Small intestine (tissue), 7 donors: ENCODE measurements at regions not wholly inside any gene's neighbourhood (a gene's known extent, or its start where the extent isn't known, plus 50 kb on each side); places are given as distances from the start of the nearest gene placed in this dataset.

Experiments used
- DNase-seq, 2 donors: peaks; one replicate each; pipeline versions ENCODE4 v3.0.0 to v3.0.0-alpha.2; 2013
- FAIRE-seq: peaks from 2 replicates; lab custom pipeline; 2012; peaks lifted over from hg19 to GRCh38; lab: Jason Lieb, UNC
- H3K27ac ChIP-seq, 3 donors: one replicate each; pipeline ENCODE4 v1.5.1; 2013; ENCODE audit warnings: low read length in 2 of 3, mild to moderate bottlenecking in 2 of 3, control low read depth in 1 of 3, inconsistent platforms in 1 of 3, low read depth in 1 of 3, moderate library complexity in 1 of 3
- H3K27me3 ChIP-seq, 3 donors: one replicate each; pipeline ENCODE4 v1.6.1; 2013; ENCODE audit warnings: low read length in 3 of 3, inconsistent platforms in 1 of 3; ENCODE audit not compliant: control insufficient read depth in 3 of 3, insufficient read depth in 3 of 3
- H3K36me3 ChIP-seq, 3 donors: one replicate each; pipeline ENCODE4 v1.6.1; 2013; ENCODE audit warnings: low read length in 3 of 3, inconsistent platforms in 1 of 3, low read depth in 1 of 3, mild to moderate bottlenecking in 1 of 3, moderate library complexity in 1 of 3; ENCODE audit not compliant: control insufficient read depth in 3 of 3, insufficient read depth in 2 of 3
- H3K4me1 ChIP-seq, 3 donors: one replicate each; pipeline ENCODE4 v1.6.1; 2013; ENCODE audit warnings: low read length in 2 of 3, inconsistent platforms in 1 of 3, low read depth in 1 of 3, mild to moderate bottlenecking in 1 of 3, moderate library complexity in 1 of 3; ENCODE audit not compliant: control insufficient read depth in 3 of 3, insufficient read depth in 2 of 3
- H3K4me3 ChIP-seq, 3 donors: one replicate each; pipeline ENCODE4 v1.5.1; 2013; ENCODE audit warnings: low read length in 3 of 3, control low read depth in 1 of 3, inconsistent platforms in 1 of 3, low read depth in 1 of 3, mild to moderate bottlenecking in 1 of 3, moderate library complexity in 1 of 3
- H3K9me3 ChIP-seq, 2 donors: one replicate each; pipeline ENCODE4 v1.6.1; 2013; ENCODE audit warnings: low read depth in 1 of 2, low read length in 1 of 2; ENCODE audit not compliant: control insufficient read depth in 2 of 2, insufficient read depth in 1 of 2
- WGBS, 3 donors: extraction: QIAGEN DNeasy Blood & Tissue Kit; methylation state at CpG; one replicate each; pipeline ENCODE4 v1.1.7; 2013; 5-methylcytosine and 5-hydroxymethylcytosine counted together
- donor health status: healthy with polysubstance abuse.
- donor health status: control.
- donor health status: control.
- donor health status: Bipolar disorder and iron deficiency.
- donor health status: healthy.

GRCh38 chr2:186042207-186043028, 303.8 kb downstream of the FSIP2 start:
- peaks cover 0 to 5% of the 10 kb centered on the region in 2 donors for H3K9me3 ChIP-seq
- H3K36me3 ChIP-seq = no peaks in the 10 kb centered on the region
- FAIRE-seq (no peak), DNase-seq (no peak)
- no peak overlapping the region for H3K4me3 ChIP-seq
- H3K4me1 ChIP-seq = no peaks in the 10 kb centered on the region
- H3K27ac ChIP-seq = no peak overlapping the region
- WGBS, 3 donors = 75 to 85% (median 76%) methylated on average over 5 of the region's 5 CpGs
- no peaks in the 10 kb centered on the region for H3K27me3 ChIP-seq

- Histone ChIP-seq H3K9me3 (peaks cover 0 to 5% of the 10 kb centered on the region in 2 donors), H3K27ac (no peak overlapping the region), H3K4me3 (no peak overlapping the region), H3K36me3 (no peaks in the 10 kb centered on the region), H3K27me3 (no peaks in the 10 kb centered on the region), H3K4me1 (no peaks in the 10 kb centered on the region)
- DNase-seq (no peak), FAIRE-seq (no peak)
- WGBS, 3 donors = 81 to 87% (median 86%) methylated on average over 2 of the region's 2 CpGs
Measured at GRCh38 chr2:186044761-186045160, 306.2 kb downstream of the FSIP2 start.

GRCh38 chr2:186052930-186053329, 314.3 kb downstream of the FSIP2 start:
- Histone ChIP-seq H3K9me3 (no peaks in the 10 kb centered on the region), H3K27me3 (no peaks in the 10 kb centered on the region), H3K4me3 (no peak overlapping the region), H3K27ac (no peak overlapping the region), H3K4me1 (no peaks in the 10 kb centered on the region), H3K36me3 (no peaks in the 10 kb centered on the region)
- DNase-seq = no peak
- WGBS, 3 donors = 81 to 95% (median 87%) methylated on average over 1 of the region's 1 CpG
- FAIRE-seq = no peak

GRCh38 chr2:186058614-186059013, 320.0 kb downstream of the FSIP2 start:
- DNase-seq (no peak), FAIRE-seq (no peak)
- Histone ChIP-seq H3K4me3 (no peak overlapping the region), H3K4me1 (peaks cover 0 to 2% (median 0%) of the 10 kb centered on the region in 3 donors), H3K36me3 (no peaks in the 10 kb centered on the region), H3K27ac (no peak overlapping the region), H3K27me3 (no peaks in the 10 kb centered on the region), H3K9me3 (no peaks in the 10 kb centered on the region)
- WGBS, 3 donors = 87 to 93% (median 90%) methylated on average over 3 of the region's 3 CpGs

- WGBS, 3 donors = 6 to 18% (median 15%) methylated on average over 1 of the region's 1 CpG
- DNase-seq (peak in 1 of 2 donors; percentile 14), FAIRE-seq (no peak)
- Histone ChIP-seq H3K36me3 (no peaks in the 10 kb centered on the region), H3K27ac (no peak overlapping the region), H3K4me1 (peaks cover 0 to 2% (median 0%) of the 10 kb centered on the region in 3 donors), H3K9me3 (no peaks in the 10 kb centered on the region), H3K27me3 (no peaks in the 10 kb centered on the region), H3K4me3 (no peak overlapping the region)
Measured at GRCh38 chr2:186059096-186059495, 320.5 kb downstream of the FSIP2 start.

- no peak for FAIRE-seq
- Histone ChIP-seq H3K36me3 (no peaks in the 10 kb centered on the region), H3K9me3 (no peaks in the 10 kb centered on the region), H3K27me3 (no peaks in the 10 kb centered on the region), H3K27ac (no peak overlapping the region), H3K4me3 (no peak overlapping the region), H3K4me1 (peaks cover 0 to 2% (median 0%) of the 10 kb centered on the region in 3 donors)
- no peak for DNase-seq
Measured at GRCh38 chr2:186060744-186061440, 322.3 kb downstream of the FSIP2 start.

GRCh38 chr2:186064507-186064906, 325.9 kb downstream of the FSIP2 start:
- no peak overlapping the region for H3K4me3 ChIP-seq
- no peaks in the 10 kb centered on the region for H3K27me3 ChIP-seq
- H3K27ac ChIP-seq = no peak overlapping the region
- WGBS, 3 donors = 60 to 89% (median 79%) methylated on average over 3 of the region's 3 CpGs
- FAIRE-seq = no peak
- DNase-seq = no peak
- H3K9me3 ChIP-seq = no peaks in the 10 kb centered on the region
- H3K4me1 ChIP-seq = no peaks in the 10 kb centered on the region
- H3K36me3 ChIP-seq = no peaks in the 10 kb centered on the region

- DNase-seq (no peak), FAIRE-seq (no peak)
- Histone ChIP-seq H3K36me3 (no peaks in the 10 kb centered on the region), H3K27me3 (no peaks in the 10 kb centered on the region), H3K4me1 (no peaks in the 10 kb centered on the region), H3K9me3 (no peaks in the 10 kb centered on the region), H3K4me3 (no peak overlapping the region), H3K27ac (no peak overlapping the region)
Measured at GRCh38 chr2:186065491-186065890, 326.9 kb downstream of the FSIP2 start.
